Mucosa of descending colon (tissue), 3 donors: ENCODE measurements at regions not wholly inside any gene's neighbourhood (a gene's known extent, or its start where the extent isn't known, plus 50 kb on each side); places are given as distances from the start of the nearest gene placed in this dataset.

ENCODE experiments used
- ATAC-seq: fragments of 200-7000 bp; cut with Tn5 transposase; one replicate; pipeline ENCODE4 v1.9.1; 2020; ENCODE audit warnings: mild to moderate bottlenecking, moderate library complexity
- DNase-seq, 3 donors: peaks; one replicate each; pipeline ENCODE4 v3.0.0-alpha.2; 2020
- H3K36me3 ChIP-seq: fragments of 200-600 bp; one replicate; pipeline ENCODE4 v1.8.0; 2021; ENCODE audit warnings: low read depth, mild to moderate bottlenecking
- H3K4me1 ChIP-seq: fragments of 200-600 bp; one replicate; pipeline ENCODE4 v1.8.0; 2021; ENCODE audit warnings: low read depth, mild to moderate bottlenecking
- H3K4me3 ChIP-seq: fragments of 200-600 bp; one replicate; pipeline ENCODE4 v1.8.0; 2021; ENCODE audit warnings: mild to moderate bottlenecking
- H3K9me3 ChIP-seq: fragments of 200-600 bp; one replicate; pipeline ENCODE4 v1.8.0; 2021; ENCODE audit warnings: mild to moderate bottlenecking
- intact Hi-C, 2 donors: fragments of 100-400 bp; cut with DNase I in 1 of 2; cut with micrococcal nuclease in 1 of 2; formaldehyde crosslinking; loops; one replicate each; pipeline versions ENCODE4 v1.11.0 to v1.11.1; 2022; cut with DNase I, micrococcal nuclease
- TF ChIP-seq, protein P1 (sequence below): fragments of 200-600 bp; IDR thresholded peaks from one replicate; pipeline ENCODE4 v1.8.0; 2022; ENCODE audit warnings: antibody characterized with exemption, mild to moderate bottlenecking
- donor health status: DM: no; HTN: no; CAD: no; lungs with moderate emphysema.
- donor health status: DM: no; HTN: no; CAD: no.
- donor health status: DM: no; HTN: yes; CAD: no.

- Histone ChIP-seq H3K9me3 (no peaks in the 10 kb centered on the region), H3K4me1 (no peaks in the 10 kb centered on the region), H3K36me3 (no peaks in the 10 kb centered on the region), H3K4me3 (no peak overlapping the region)
- TF ChIP-seq, protein P1, sequence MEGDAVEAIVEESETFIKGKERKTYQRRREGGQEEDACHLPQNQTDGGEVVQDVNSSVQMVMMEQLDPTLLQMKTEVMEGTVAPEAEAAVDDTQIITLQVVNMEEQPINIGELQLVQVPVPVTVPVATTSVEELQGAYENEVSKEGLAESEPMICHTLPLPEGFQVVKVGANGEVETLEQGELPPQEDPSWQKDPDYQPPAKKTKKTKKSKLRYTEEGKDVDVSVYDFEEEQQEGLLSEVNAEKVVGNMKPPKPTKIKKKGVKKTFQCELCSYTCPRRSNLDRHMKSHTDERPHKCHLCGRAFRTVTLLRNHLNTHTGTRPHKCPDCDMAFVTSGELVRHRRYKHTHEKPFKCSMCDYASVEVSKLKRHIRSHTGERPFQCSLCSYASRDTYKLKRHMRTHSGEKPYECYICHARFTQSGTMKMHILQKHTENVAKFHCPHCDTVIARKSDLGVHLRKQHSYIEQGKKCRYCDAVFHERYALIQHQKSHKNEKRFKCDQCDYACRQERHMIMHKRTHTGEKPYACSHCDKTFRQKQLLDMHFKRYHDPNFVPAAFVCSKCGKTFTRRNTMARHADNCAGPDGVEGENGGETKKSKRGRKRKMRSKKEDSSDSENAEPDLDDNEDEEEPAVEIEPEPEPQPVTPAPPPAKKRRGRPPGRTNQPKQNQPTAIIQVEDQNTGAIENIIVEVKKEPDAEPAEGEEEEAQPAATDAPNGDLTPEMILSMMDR: no peak
- intact Hi-C loops: no loop called here
- DNase-seq (no peak), ATAC-seq (no peak)
Observed at GRCh38 chr6:12221856-12222255, 68.3 kb upstream of the EDN1 start.

- intact Hi-C loops: no loop called here
- no peak overlapping the region for H3K4me3 ChIP-seq
- ATAC-seq: no peak
- no peaks in the 10 kb centered on the region for H3K4me1 ChIP-seq
- TF ChIP-seq, protein P1: no peak
- no peak for DNase-seq
- no peaks in the 10 kb centered on the region for H3K9me3 ChIP-seq
- H3K36me3 ChIP-seq: no peaks in the 10 kb centered on the region
Observed at GRCh38 chr6:12222405-12223366, 67.5 kb upstream of the EDN1 start.

DNA sequence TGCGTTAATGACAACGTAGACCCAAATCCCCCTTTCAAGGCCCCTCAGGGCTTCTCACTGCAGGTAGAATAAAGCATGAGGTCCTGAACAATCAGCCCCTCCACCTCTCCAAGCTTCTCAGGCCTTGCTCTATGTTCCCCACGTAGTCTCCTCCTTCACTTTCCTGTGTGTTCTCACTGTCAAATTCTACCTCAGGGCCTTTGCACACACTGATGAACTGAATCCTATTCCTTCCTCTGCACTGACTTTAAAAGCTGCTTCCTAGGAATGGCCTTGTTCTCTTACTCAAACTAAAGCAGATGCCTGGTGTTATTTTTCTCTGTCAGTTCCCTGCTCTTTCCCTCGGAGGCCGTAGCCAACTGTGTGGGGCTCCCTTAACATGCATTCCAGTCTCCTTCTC, 66.8 kb upstream of the EDN1 start:
- intact Hi-C loops: no loop called here

GRCh38 chr6:12224251-12224650, 65.9 kb upstream of the EDN1 start:
- peaks cover 3% of the 10 kb centered on the region for H3K4me1 ChIP-seq
- H3K36me3 ChIP-seq: no peaks in the 10 kb centered on the region
- ATAC-seq (no peak), DNase-seq (no peak)
- intact Hi-C loops: no loop called here
- no peak overlapping the region for H3K4me3 ChIP-seq
- no peaks in the 10 kb centered on the region for H3K9me3 ChIP-seq
- TF ChIP-seq, protein P1: no peak

More for the DNA sequence above, 66.8 kb upstream of the EDN1 start:
- no peak for DNase-seq
- Histone ChIP-seq H3K4me1 (no peaks in the 10 kb centered on the region), H3K9me3 (no peaks in the 10 kb centered on the region), H3K4me3 (no peak overlapping the region), H3K36me3 (no peaks in the 10 kb centered on the region)
- no peak for ATAC-seq
- TF ChIP-seq, protein P1: no peak

- TF ChIP-seq, protein P1: no peak
- ATAC-seq (peak; percentile 96), DNase-seq (peak; percentile 58 to 68 (median 68))
- H3K4me3 ChIP-seq: no peak overlapping the region
- no peaks in the 10 kb centered on the region for H3K36me3 ChIP-seq
- peaks cover 13% of the 10 kb centered on the region for H3K4me1 ChIP-seq
- intact Hi-C loops: no loop called here
- no peaks in the 10 kb centered on the region for H3K9me3 ChIP-seq
Observed at GRCh38 chr6:12228447-12229146, 61.6 kb upstream of the EDN1 start.
